ENCODE measurements at regions not wholly inside any gene's neighbourhood (a gene's known extent, or its start where the extent isn't known, plus 50 kb on each side); places are given as distances from the start of the nearest gene placed in this dataset.
A peak's percentile ranks its signal among the peaks of the same experiment; 100 is the strongest.

DNA sequence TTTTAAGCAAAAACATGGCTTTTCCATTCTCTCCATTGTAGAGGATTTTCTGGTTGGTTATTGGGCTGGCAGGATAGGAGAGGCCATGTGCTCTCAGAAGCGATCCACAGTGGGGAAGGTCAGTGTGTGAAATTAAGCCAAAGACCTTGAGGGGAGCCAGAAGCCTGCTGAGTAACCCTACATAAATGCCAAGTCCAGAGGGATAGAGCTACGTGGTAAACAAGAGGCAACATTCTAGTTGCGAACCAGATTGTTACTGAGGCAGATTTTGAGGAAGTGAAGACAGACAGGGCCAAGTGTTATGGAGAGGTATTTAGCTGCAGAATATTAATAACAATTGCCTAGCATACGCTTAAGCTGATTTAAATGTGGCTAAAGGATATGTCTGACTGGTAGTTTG, 592.8 kb upstream of the GBE1 start:
- no peaks in the 10 kb centered on the region for H3K9me3 Mint-ChIP-seq (ENCODE audit: unreplicated experiment)
- H3K4me3 Mint-ChIP-seq (ENCODE audit: unreplicated experiment) = no peak overlapping the region
- no peak overlapping the region for H3K27ac Mint-ChIP-seq (ENCODE audit: unreplicated experiment)
- DNase-seq (ENCODE audit: low spot score) = no peak
- no peaks in the 10 kb centered on the region for H3K4me1 Mint-ChIP-seq (ENCODE audit: unreplicated experiment)
- TF ChIP-seq, protein P1, sequence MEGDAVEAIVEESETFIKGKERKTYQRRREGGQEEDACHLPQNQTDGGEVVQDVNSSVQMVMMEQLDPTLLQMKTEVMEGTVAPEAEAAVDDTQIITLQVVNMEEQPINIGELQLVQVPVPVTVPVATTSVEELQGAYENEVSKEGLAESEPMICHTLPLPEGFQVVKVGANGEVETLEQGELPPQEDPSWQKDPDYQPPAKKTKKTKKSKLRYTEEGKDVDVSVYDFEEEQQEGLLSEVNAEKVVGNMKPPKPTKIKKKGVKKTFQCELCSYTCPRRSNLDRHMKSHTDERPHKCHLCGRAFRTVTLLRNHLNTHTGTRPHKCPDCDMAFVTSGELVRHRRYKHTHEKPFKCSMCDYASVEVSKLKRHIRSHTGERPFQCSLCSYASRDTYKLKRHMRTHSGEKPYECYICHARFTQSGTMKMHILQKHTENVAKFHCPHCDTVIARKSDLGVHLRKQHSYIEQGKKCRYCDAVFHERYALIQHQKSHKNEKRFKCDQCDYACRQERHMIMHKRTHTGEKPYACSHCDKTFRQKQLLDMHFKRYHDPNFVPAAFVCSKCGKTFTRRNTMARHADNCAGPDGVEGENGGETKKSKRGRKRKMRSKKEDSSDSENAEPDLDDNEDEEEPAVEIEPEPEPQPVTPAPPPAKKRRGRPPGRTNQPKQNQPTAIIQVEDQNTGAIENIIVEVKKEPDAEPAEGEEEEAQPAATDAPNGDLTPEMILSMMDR (IDR thresholded peaks at IDR 0.05; ENCODE audit: unreplicated experiment) = no peak
- no peaks in the 10 kb centered on the region for H3K36me3 Mint-ChIP-seq (ENCODE audit: low read depth, unreplicated experiment)
- no peaks in the 10 kb centered on the region for H3K27me3 Mint-ChIP-seq (ENCODE audit: unreplicated experiment)

DNA sequence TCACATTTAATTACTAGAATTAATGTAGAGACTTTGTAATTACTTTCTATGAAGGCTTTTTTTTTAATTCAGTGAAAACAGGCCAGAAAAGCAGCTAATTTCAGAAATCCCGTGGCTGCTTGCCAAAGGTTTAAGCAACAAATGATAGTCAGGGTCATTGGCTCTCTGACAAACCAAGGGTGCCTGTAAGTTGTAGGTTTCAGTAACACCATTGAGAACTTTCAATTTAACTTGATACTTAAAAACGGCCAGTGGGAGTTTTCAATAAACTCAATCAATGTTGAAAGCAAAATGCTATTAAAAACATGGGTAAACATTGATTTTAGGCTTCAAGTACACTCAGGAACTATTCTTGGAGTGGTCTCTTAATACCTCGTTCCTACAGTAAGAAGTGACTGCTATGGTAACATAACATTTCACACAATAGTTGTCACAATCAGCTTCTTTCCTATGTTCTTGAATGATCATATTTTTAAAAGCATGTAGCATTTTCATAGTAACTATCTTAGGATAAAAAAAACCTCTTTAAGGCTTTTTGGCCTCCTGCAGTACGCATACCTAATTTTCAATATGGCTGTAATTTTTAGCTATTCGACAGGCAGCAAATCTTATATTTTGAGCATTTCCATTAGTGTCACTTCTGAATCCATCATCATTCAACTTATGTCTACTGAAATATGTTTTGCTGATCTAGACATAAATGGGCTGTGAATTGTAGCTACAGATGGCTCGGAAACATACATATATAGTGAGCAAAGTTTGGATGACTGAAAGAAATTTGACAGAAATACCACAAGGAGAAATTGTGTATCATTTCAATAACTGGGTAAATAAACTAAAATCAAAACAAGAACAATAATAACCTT, 592.1 kb upstream of the GBE1 start:
- H3K9me3 Mint-ChIP-seq (ENCODE audit: unreplicated experiment) = no peaks in the 10 kb centered on the region
- H3K4me3 Mint-ChIP-seq (ENCODE audit: unreplicated experiment) = no peak overlapping the region
- no peaks in the 10 kb centered on the region for H3K4me1 Mint-ChIP-seq (ENCODE audit: unreplicated experiment)
- no peak overlapping the region for H3K27ac Mint-ChIP-seq (ENCODE audit: unreplicated experiment)
- TF ChIP-seq, protein P1 (IDR thresholded peaks at IDR 0.05; ENCODE audit: unreplicated experiment) = no peak
- no peaks in the 10 kb centered on the region for H3K36me3 Mint-ChIP-seq (ENCODE audit: low read depth, unreplicated experiment)
- no peak for DNase-seq (ENCODE audit: low spot score)
- no peaks in the 10 kb centered on the region for H3K27me3 Mint-ChIP-seq (ENCODE audit: unreplicated experiment)

DNA sequence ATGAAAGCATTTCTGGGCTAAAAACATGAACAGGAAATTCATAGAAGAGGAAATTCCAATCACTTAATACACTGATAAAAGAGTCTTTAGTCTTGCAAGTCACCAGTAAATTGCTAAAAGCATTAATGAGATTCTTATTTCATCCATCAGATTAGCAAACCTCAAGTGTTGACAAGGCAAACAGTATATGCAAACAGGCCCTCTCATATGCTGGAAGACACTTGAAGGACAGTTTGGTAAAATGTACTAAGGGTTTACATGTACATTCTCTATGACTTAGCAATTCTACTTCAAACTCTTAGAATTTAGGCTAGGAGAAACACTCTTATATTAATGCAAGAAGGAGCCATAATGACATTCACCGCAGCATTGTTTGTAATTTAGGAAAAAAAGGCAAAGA, 586.1 kb upstream of the GBE1 start:
- Mint-ChIP-seq H3K9me3 (ENCODE audit: unreplicated experiment) (no peaks in the 10 kb centered on the region), H3K27me3 (ENCODE audit: unreplicated experiment) (no peaks in the 10 kb centered on the region), H3K4me1 (ENCODE audit: unreplicated experiment) (no peaks in the 10 kb centered on the region), H3K27ac (ENCODE audit: unreplicated experiment) (no peak overlapping the region), H3K36me3 (ENCODE audit: low read depth, unreplicated experiment) (no peaks in the 10 kb centered on the region), H3K4me3 (ENCODE audit: unreplicated experiment) (no peak overlapping the region)
- DNase-seq (ENCODE audit: low spot score) = no peak
- TF ChIP-seq, protein P1 (IDR thresholded peaks at IDR 0.05; ENCODE audit: unreplicated experiment) = no peak

DNA sequence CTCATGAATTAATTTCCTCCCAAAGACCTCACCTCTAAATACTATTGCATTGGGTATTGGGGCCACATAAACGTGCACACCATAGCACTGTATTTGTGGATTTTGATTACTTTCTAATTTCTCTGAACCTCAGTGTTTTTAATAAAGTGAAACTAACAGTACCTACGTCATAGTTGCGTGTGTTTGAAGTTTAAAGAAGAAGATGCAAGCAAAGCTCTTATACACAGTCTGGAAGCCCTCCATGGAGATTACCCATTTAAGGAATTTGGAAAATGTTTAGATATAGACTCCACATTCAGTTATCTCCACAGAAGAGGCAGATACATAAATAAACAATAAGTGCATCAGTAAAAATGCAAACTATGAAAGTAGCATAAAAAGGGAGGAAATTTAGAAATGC, 581.1 kb upstream of the GBE1 start:
- no peaks in the 10 kb centered on the region for H3K4me1 Mint-ChIP-seq (ENCODE audit: unreplicated experiment)
- H3K36me3 Mint-ChIP-seq (ENCODE audit: low read depth, unreplicated experiment) = no peaks in the 10 kb centered on the region
- TF ChIP-seq, protein P1 (IDR thresholded peaks at IDR 0.05; ENCODE audit: unreplicated experiment) = no peak

DNA sequence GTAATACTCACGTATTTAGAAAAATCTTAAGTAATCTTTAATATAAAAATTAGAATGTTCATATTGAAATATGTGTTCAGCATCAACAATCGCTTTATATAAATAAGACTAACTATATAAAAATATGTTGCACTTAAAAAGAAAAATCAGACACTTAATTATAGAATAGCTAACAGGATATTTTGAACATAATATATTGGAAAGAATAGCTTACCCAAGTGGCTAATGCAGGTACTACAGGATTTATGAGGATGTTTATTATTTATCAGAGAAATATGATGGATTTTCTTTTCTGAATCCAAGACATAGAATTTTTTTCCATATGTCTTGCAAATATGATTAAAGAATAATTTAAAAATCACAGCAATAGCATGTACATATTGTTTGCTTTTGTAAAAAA, 567.9 kb upstream of the GBE1 start:
- H3K36me3 Mint-ChIP-seq (ENCODE audit: low read depth, unreplicated experiment) = no peaks in the 10 kb centered on the region
- H3K4me1 Mint-ChIP-seq (ENCODE audit: unreplicated experiment) = no peaks in the 10 kb centered on the region
- H3K9me3 Mint-ChIP-seq (ENCODE audit: unreplicated experiment) = no peaks in the 10 kb centered on the region
- no peak overlapping the region for H3K27ac Mint-ChIP-seq (ENCODE audit: unreplicated experiment)
- H3K27me3 Mint-ChIP-seq (ENCODE audit: unreplicated experiment) = no peaks in the 10 kb centered on the region
- no peak for DNase-seq (ENCODE audit: low spot score)
- TF ChIP-seq, protein P1 (IDR thresholded peaks at IDR 0.05; ENCODE audit: unreplicated experiment) = peak; percentile 83
- H3K4me3 Mint-ChIP-seq (ENCODE audit: unreplicated experiment) = no peak overlapping the region

More for the DNA sequence above, 581.1 kb upstream of the GBE1 start:
- Mint-ChIP-seq H3K9me3 (ENCODE audit: unreplicated experiment) (no peaks in the 10 kb centered on the region), H3K4me3 (ENCODE audit: unreplicated experiment) (no peak overlapping the region), H3K27ac (ENCODE audit: unreplicated experiment) (no peak overlapping the region), H3K27me3 (ENCODE audit: unreplicated experiment) (no peaks in the 10 kb centered on the region)
- no peak for DNase-seq (ENCODE audit: low spot score)
